GM18517 (cell line): ENCODE measurements at regions not wholly inside any gene's neighbourhood (a gene's known extent, or its start where the extent isn't known, plus 50 kb on each side); places are given as distances from the start of the nearest gene placed in this dataset.

Source experiments
- ATAC-seq: cut with Tn5 transposase; IDR thresholded peaks from one replicate; pipeline ENCODE4 v1.9.1; 2021; ENCODE audit warnings: mild to moderate bottlenecking, moderate library complexity; ENCODE audit not compliant: unreplicated experiment

GRCh38 chr9:129507805-129508204, 113.1 kb downstream of the C9orf50 start:
- no peak for ATAC-seq

GRCh38 chr9:129506892-129507291, 114.0 kb downstream of the C9orf50 start:
- ATAC-seq = no peak

- no peak for ATAC-seq
Observed at GRCh38 chr9:129506041-129506440, 114.9 kb downstream of the C9orf50 start.

GRCh38 chr9:129505270-129505902, 115.5 kb downstream of the C9orf50 start:
- no peak for ATAC-seq

GRCh38 chr9:129504404-129504803, 116.5 kb downstream of the C9orf50 start:
- ATAC-seq = no peak

GRCh38 chr9:129501771-129502319, 119.1 kb downstream of the C9orf50 start:
- no peak for ATAC-seq

GRCh38 chr9:129500863-129501770, 119.8 kb downstream of the C9orf50 start:
- no peak for ATAC-seq

- ATAC-seq = no peak
Observed at GRCh38 chr9:129500161-129500862, 120.6 kb downstream of the C9orf50 start.

- ATAC-seq = no peak
Observed at GRCh38 chr9:129498451-129499384, 122.2 kb downstream of the C9orf50 start.

GRCh38 chr9:129497813-129498450, 123.0 kb downstream of the C9orf50 start:
- ATAC-seq = no peak

- ATAC-seq = no peak
Observed at GRCh38 chr9:129497005-129497812, 123.7 kb downstream of the C9orf50 start.

- no peak for ATAC-seq
Observed at GRCh38 chr9:129496473-129497004, 124.4 kb downstream of the C9orf50 start.

- no peak for ATAC-seq
Observed at GRCh38 chr9:129495620-129496472, 125.1 kb downstream of the C9orf50 start.

- no peak for ATAC-seq
Observed at GRCh38 chr9:129494113-129494789, 126.7 kb downstream of the C9orf50 start.

GRCh38 chr9:129493706-129494047, 127.2 kb downstream of the C9orf50 start:
- ATAC-seq = no peak

GRCh38 chr9:129493002-129493705, 127.7 kb downstream of the C9orf50 start:
- ATAC-seq = no peak

- no peak for ATAC-seq
Observed at GRCh38 chr9:129491487-129491855, 129.4 kb downstream of the C9orf50 start.
